GM19324 (cell line): ENCODE measurements at regions not wholly inside any gene's neighbourhood (a gene's known extent, or its start where the extent isn't known, plus 50 kb on each side); places are given as distances from the start of the nearest gene placed in this dataset.

Experiments used
- ATAC-seq: cut with Tn5 transposase; IDR thresholded peaks from one replicate; pipeline ENCODE4 v1.9.1; 2021; ENCODE audit warnings: mild to moderate bottlenecking, moderate library complexity; ENCODE audit not compliant: unreplicated experiment, low FRiP score

- ATAC-seq = no peak
Observed at GRCh38 chr2:150989969-150990368, 271.7 kb downstream of the RBM43 start.

- no peak for ATAC-seq
Observed at GRCh38 chr2:150985741-150986140, 275.9 kb downstream of the RBM43 start.

GRCh38 chr2:150983314-150983897, 278.3 kb downstream of the RBM43 start:
- no peak for ATAC-seq

- no peak for ATAC-seq
Observed at GRCh38 chr2:150981826-150982225, 279.8 kb downstream of the RBM43 start.

- ATAC-seq = no peak
Observed at GRCh38 chr2:150978053-150978452, 283.6 kb downstream of the RBM43 start.

- no peak for ATAC-seq
Observed at GRCh38 chr2:150977296-150977695, 284.4 kb downstream of the RBM43 start.

GRCh38 chr2:150976604-150977003, 285.1 kb downstream of the RBM43 start:
- no peak for ATAC-seq

GRCh38 chr2:150974864-150975263, 286.8 kb downstream of the RBM43 start:
- ATAC-seq = no peak

GRCh38 chr2:150974234-150974633, 287.4 kb downstream of the RBM43 start:
- no peak for ATAC-seq

- ATAC-seq = no peak
Observed at GRCh38 chr2:150971910-150972309, 289.8 kb downstream of the RBM43 start.

GRCh38 chr2:150963336-150963735, 298.3 kb downstream of the RBM43 start:
- no peak for ATAC-seq

- no peak for ATAC-seq
Observed at GRCh38 chr2:150955231-150955630, 306.4 kb downstream of the RBM43 start.

- ATAC-seq = no peak
Observed at GRCh38 chr2:150946831-150947230, 314.8 kb downstream of the RBM43 start.

GRCh38 chr2:150944315-150944714, 317.3 kb downstream of the RBM43 start:
- ATAC-seq = no peak

- ATAC-seq = no peak
Observed at GRCh38 chr2:150939087-150939486, 322.6 kb downstream of the RBM43 start.

- no peak for ATAC-seq
Observed at GRCh38 chr2:150938527-150938926, 323.1 kb downstream of the RBM43 start.

- no peak for ATAC-seq
Observed at GRCh38 chr2:150937030-150937429, 324.6 kb downstream of the RBM43 start.

- ATAC-seq = no peak
Observed at GRCh38 chr2:150931451-150931850, 330.2 kb downstream of the RBM43 start.

GRCh38 chr2:150925611-150926010, 336.1 kb downstream of the RBM43 start:
- no peak for ATAC-seq

GRCh38 chr2:150924878-150925277, 336.8 kb downstream of the RBM43 start:
- ATAC-seq = no peak

GRCh38 chr2:150919901-150920300, 341.8 kb downstream of the RBM43 start:
- ATAC-seq = no peak

GRCh38 chr2:150917961-150918713, 343.5 kb downstream of the RBM43 start:
- no peak for ATAC-seq
